Stimulated activated CD8-positive, alpha-beta memory T cell treated with anti-CD3 and anti-CD28 coated beads, Interleukin-15, amount 100 ng/mL, for 48 hours (primary cell): ENCODE measurements at regions not wholly inside any gene's neighbourhood (a gene's known extent, or its start where the extent isn't known, plus 50 kb on each side); places are given as distances from the start of the nearest gene placed in this dataset.

Experiments used
- DNase-seq, 2 donors: peaks; one replicate each; pipeline ENCODE4 v3.0.0-alpha.2; 2020; ENCODE audit warnings: low read depth in 2 of 2

- no peak for DNase-seq
Observed at GRCh38 chr3:124091716-124092115, 99.8 kb upstream of the ROPN1 start.

GRCh38 chr3:124092811-124093210 is 100.9 kb upstream of the ROPN1 start:
- no peak for DNase-seq

DNA sequence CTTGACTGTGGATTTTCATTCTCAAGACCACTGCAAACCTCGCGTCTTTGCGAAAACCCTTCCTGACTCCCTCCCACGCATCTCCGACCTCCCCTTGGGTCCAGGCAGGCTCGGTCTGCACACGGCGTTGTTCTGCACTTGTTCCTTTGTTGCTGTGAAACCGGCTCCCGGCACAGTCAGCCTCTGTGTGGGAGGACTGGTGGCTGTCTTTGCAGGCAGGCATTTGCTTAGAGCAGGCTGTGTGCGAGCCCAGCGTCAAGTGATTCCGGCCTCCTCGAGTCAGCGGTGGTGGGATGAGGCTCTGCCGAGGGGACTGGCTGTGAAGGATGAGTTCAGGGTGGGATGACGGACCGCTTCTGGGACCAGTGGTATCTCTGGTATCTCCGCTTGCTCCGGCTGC is 102.6 kb upstream of the ROPN1 start:
- DNase-seq: no peak

GRCh38 chr3:124097362-124098131 is 105.6 kb upstream of the ROPN1 start:
- DNase-seq: no peak

- no peak for DNase-seq
Observed at GRCh38 chr3:124101643-124102042, 109.7 kb upstream of the ROPN1 start.

DNA sequence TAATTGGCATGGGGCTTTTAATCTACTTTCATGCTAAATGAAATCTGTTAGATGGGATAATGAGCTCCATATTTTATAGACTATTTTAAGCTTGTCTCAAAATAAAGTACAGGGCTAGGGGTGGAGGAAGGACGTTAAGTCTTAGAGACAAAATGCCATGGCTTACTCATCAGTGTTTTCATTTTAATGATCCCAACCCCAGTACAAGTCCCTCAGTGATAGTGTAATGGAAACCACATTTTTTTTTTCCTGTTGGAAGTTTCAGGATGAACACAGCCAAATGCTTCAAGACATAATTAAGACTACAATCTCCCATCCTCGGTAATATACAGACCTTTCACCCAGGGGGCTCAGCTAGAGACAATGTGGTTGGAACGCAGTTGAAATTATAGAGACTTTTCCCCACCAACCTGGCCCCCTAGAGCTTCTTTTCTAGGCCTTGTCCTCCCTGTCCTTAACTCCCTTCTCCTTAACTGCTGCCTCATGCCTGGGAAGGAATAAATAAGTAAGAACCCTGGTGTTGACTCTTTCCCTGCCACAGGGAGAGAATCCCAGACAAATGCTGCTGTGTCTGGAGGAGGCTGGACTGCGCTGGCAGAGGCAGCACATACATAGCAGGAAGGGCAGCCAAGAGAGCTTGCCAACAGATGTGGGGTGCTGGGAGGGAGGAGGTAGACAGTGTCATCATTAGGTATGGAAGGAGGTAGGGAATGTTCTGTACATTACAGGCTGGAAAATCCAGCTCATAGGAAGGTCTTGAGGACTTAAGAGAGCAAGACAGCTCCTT is 115.4 kb upstream of the ROPN1 start:
- no peak for DNase-seq

- no peak for DNase-seq
Observed at GRCh38 chr3:124108446-124108845, 116.5 kb upstream of the ROPN1 start.

- no peak for DNase-seq
Observed at GRCh38 chr3:124113485-124113884, 121.6 kb upstream of the ROPN1 start.

DNA sequence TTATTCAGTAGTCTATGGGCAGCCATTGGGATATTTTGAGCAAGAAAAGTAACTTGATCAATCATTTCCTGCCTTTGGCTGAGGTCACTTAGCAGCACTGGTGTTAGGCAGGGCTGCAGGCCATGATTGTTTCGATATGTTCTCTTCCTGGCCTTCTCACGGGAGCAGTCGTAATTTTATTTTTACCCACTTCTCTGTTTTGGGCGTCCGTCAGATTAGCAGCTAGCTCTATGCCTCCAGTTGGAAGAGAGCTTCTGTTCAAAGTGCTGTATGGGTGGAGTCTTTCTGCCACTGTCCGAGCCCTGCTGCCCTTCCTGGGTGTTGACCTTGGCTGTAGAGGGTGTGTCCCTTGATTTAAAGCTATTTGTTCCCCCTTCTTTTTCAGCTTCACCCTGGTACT is 123.4 kb upstream of the ROPN1 start:
- no peak for DNase-seq

GRCh38 chr3:124115956-124116355 is 124.0 kb upstream of the ROPN1 start:
- DNase-seq: no peak

DNA sequence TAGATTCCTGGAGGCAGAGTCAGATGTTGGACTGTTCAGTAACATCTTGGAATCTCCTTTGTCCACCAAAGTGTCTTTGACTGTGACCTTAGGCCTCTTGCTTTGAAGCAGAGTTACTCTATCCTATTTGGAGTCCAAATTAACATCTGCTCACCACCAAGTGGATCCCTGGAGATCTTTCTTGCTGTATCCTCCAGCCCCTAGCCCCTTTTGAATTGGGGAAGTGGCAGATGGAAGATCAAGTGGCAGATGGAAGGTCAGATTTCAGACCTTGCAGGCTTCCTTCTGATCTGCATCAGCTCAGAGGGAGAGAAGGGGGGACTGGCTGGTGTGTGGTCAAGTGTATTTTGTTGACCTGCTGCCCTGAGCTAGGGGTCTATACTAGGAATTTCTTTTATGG is 125.0 kb upstream of the ROPN1 start:
- DNase-seq: no peak

DNA sequence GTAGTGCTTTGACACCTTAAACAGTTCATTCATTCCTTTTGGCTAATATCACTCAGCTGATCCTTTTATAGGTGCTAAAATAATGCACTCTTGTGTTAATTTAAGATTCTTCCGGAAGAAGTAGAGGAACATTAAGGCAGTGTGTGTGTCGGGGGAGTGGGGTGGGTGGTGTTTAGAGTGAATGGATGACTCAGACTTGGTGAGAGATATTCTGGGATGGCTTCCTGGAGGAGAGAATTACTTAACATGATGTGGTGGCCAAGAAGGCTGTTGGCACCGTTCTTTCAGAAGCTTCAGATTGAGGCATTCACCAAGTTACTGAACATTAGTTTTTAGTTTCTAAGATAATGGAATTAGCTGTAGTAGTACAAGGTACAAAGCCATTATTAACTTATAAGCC is 125.6 kb upstream of the ROPN1 start:
- no peak for DNase-seq

DNA sequence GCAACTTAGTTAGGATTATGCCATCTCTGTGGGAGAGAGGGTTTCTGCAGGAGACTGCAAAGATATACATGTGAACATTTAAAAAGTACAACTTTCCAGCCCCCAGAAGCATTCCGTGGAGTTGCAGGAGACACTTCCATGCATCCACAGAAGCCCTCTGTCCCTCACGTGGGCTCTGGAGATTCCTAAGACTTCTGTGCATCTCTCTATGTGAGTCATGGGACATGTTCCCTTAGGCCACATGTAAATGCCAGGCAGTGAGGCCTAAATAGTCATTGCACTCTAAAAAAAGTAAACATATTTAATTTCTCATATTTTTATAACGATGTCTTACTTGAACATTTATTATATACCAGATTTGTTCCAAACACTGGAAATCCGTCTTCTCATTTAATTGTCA is 126.5 kb upstream of the ROPN1 start:
- DNase-seq: no peak

DNA sequence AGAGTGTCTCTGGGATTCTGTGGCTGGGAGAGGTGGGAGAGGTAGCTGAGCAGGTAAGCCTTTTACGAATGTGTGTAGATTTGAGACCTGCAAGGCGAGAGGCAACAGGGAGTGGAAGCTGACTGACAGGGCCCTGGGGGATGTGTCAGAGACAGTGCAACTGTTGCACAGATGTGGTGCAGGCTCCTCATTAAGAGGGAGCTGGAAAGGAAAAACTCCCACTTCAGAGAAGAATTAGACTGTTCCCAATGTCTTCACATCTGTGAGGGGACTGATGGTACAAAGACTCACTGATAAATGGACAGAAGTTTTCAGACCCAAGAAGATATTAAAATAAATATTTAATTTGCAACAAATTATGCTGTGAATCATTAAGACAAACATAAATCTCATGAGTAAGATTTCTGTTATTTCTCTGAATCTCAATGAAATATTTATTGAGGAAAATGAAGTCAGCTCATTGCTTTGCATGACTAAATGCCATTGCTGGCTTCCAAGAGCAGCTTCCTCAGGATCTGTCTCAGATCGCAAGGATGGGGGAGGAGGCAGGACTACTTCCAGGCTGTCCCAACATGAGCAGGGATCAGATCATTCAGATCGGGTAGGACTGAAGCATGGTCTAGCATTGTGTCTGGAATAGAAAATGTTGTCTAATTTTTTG is 127.3 kb upstream of the ROPN1 start:
- no peak for DNase-seq

DNA sequence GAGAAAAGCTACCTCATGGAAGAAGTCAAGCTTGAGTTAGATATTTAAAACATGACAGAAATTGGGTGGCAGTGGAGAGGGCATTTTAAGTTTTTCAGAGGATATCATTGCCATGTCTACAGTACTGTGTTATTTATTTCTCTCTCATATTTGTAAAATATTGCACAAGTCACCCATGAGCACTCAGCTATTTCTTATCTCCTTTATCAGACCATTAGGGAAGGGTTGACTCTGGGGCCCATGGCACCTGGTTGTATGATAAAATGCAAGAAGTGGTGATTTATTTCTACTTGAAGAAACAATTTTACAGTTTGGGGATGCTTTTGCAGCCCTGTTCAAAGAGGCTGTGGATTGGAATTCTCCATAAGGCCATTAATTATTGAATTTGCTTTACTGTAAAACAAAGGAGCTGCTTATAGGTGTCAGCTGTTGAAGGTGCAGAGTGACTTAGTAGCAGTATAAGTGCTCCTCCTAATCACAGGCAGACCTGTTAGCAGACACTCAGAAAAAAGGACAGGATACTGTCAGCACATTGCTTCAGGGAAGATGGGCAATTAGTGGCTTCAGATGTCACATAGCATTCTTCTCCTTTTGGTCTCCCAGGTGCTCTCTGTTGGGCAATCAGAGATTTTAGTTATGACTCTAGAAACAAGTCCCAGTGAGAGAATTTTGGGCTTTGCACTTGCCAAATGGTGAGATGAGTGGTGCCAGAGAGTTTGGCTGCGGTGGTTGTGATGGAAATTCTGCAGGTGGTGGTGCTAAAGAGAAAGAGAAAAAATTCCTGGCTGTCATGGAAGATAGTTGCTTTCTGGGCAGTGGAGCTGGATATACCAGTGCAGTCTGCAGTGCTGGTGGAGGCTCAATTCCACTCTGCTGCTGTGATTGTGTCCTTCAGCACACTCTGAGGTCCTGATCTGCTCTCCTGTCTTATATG is 129.7 kb upstream of the ROPN1 start:
- no peak for DNase-seq

DNA sequence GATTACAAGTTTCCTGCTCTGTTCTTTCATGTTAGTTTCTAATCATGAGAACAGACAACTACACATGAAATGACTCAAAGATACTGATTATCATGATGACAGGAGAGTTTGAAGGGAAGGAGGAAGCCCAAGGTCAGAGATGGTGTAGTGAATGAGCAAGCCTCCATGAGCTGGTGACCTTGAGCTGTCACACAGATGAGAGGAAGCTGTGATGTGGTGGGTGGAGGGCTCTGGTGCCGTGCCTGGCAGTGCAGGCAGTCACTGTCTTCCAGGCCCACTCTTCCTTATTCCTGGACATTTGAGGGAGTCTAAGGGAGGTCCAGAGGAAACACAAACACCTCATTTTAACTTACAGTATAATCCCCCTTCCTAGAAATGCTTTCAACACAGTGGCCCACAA is 133.4 kb upstream of the ROPN1 start:
- DNase-seq: no peak

DNA sequence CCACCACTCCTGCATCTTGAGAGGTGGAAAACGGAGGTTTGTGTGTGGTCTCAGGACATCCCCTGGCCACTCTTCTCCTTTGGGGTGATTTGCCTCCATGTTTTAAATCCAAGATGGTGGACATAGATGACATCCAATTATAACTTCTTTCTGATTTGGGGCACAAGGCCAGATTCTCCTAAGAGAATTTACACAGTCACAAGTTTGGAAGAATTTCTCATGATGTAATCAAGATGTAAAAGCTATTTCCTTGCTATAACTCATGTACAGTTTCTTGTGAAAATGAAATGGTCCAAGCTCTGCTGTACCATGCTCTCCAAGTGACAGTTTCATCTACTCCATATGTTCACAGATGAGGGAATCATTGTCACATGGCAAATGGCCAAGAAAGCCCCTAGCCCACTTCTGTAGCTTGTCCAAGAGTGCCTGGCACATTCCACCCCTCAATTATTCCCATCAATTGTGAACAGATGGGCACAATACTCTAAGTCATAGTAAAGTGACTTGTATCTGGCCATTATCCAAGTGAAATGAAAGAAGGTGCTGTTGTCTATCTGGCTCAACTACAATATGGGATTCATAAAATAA is 134.6 kb upstream of the ROPN1 start:
- DNase-seq: no peak

DNA sequence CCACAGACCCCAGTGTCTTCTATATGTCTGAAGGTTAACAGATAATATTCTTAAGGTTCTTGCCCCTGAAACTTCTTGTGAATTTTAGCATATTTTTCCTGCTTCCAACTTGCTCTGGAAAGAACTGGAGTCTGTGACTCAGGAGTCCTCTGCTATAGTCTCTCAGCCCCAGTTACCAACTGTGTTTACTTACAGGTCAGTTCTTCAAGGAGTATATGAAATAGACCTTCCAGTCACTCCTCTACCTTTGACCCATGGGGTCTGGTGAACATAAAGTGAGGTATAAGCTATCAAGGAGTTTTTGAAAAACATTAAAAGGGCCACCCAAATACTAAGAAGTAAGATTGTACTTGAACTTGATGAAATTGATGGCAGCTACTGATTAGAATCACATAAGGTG is 139.2 kb upstream of the ROPN1 start:
- no peak for DNase-seq

GRCh38 chr3:124131580-124131979 is 139.7 kb upstream of the ROPN1 start:
- no peak for DNase-seq

- no peak for DNase-seq
Observed at GRCh38 chr3:124132813-124133212, 140.9 kb upstream of the ROPN1 start.

DNA sequence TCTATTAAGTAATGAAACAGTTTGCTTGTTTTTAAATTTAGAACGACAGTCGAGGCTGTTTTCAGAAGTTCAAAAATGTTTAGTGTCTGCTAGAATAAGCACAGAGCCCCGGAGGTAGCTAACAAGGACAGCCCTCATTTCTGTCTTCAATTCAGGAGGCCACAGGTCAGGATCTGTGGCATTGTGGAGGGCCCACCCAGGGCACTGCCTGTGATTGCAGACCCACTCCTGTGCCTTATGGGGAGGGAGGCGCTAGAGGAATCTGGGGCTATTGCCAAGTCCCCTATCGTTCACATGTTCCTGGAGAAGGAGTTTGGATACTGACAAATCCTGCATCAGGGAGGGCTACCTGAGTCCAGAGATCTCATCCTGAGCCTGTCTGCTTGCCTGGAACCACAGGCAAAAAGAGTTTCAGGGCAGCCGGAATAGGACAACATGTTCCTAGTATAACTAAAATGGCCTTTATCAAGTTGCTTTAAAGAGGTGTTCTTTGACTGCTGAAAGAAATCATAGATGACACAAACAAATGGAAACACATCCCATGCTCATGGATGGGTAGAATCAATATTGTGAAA is 141.5 kb upstream of the ROPN1 start:
- DNase-seq: no peak
